GM13976 (cell line): ENCODE measurements at regions not wholly inside any gene's neighbourhood (a gene's known extent, or its start where the extent isn't known, plus 50 kb on each side); places are given as distances from the start of the nearest gene placed in this dataset.

Source experiments
- DNase-seq: peaks from one replicate; pipeline ENCODE4 v3.0.0; 2012; ENCODE audit warnings: low spot score
- CTCF ChIP-seq: IDR thresholded peaks from 2 replicates; pipeline ENCODE4 v1.5.1; 2012; ENCODE audit warnings: borderline replicate concordance, mild to moderate bottlenecking; ENCODE audit not compliant: insufficient read depth; ENCODE audit errors: extremely low read depth, missing control alignments, control extremely low read depth
- in situ Hi-C: fragments of 300-500 bp; cut with MboI; formaldehyde crosslinking; loops from one replicate; pipeline ENCODE4 v1.12.0; 2022; ENCODE audit warnings: low sequenced_read_pairs, mixed read lengths, inconsistent platforms; ENCODE audit not compliant: unreplicated experiment

GRCh38 chr5:90134892-90135291, 274.7 kb downstream of the CETN3 start:
- in situ Hi-C loops = no loop called here
- no peak for TF ChIP-seq CTCF
- no peak for DNase-seq

GRCh38 chr5:90134381-90134780, 275.2 kb downstream of the CETN3 start:
- TF ChIP-seq CTCF = no peak
- in situ Hi-C loops = no loop called here
- DNase-seq = no peak

GRCh38 chr5:90133941-90134340, 275.6 kb downstream of the CETN3 start:
- in situ Hi-C loops = no loop called here
- no peak for TF ChIP-seq CTCF
- DNase-seq = no peak

- in situ Hi-C loops = no loop called here
- peak; percentile 52 for DNase-seq
- no peak for TF ChIP-seq CTCF
These were observed 278.0 kb downstream of the CETN3 start for GRCh38 chr5:90131383-90132133.

- no peak for DNase-seq
- no peak for TF ChIP-seq CTCF
- in situ Hi-C loops = no loop called here
These were observed 281.0 kb downstream of the CETN3 start for GRCh38 chr5:90128551-90128950.

- in situ Hi-C loops = no loop called here
- DNase-seq = no peak
- TF ChIP-seq CTCF = no peak
These were observed 290.0 kb downstream of the CETN3 start for GRCh38 chr5:90119531-90119971.
